ENCODE measurements at regions not wholly inside any gene's neighbourhood (a gene's known extent, or its start where the extent isn't known, plus 50 kb on each side); places are given as distances from the start of the nearest gene placed in this dataset.
"Not testable (repeated sequence)": the region's sequence is repeated elsewhere in the genome, so short reads cannot be mapped to it uniquely, and the experiment has no call there.

GRCh38 chr7:155377838-155378579, 79.9 kb upstream of the EN2 start:
- DNase-seq, result no peak

- DNase-seq, result no peak
These were observed 79.4 kb upstream of the EN2 start for GRCh38 chr7:155378580-155378934.

- DNase-seq, result no peak
These were observed 78.7 kb upstream of the EN2 start for GRCh38 chr7:155378959-155379871.

- DNase-seq, result no peak
These were observed 77.6 kb upstream of the EN2 start for GRCh38 chr7:155380221-155380861.

GRCh38 chr7:155380976-155381851, 76.7 kb upstream of the EN2 start:
- DNase-seq, result no peak

GRCh38 chr7:155381852-155382801, 75.8 kb upstream of the EN2 start:
- no peak for DNase-seq

GRCh38 chr7:155382802-155383171, 75.1 kb upstream of the EN2 start:
- DNase-seq, result no peak

GRCh38 chr7:155383756-155384491, 74.0 kb upstream of the EN2 start:
- DNase-seq, result no peak

GRCh38 chr7:155384751-155385150, 73.2 kb upstream of the EN2 start:
- no peak for DNase-seq

GRCh38 chr7:155385182-155385581, 72.7 kb upstream of the EN2 start:
- not testable (repeated sequence) for DNase-seq

GRCh38 chr7:155386608-155387007, 71.3 kb upstream of the EN2 start:
- DNase-seq, result no peak

GRCh38 chr7:155387066-155387620, 70.8 kb upstream of the EN2 start:
- no peak for DNase-seq

GRCh38 chr7:155388561-155388960, 69.4 kb upstream of the EN2 start:
- DNase-seq, result no peak

- DNase-seq, result no peak
These were observed 66.5 kb upstream of the EN2 start for GRCh38 chr7:155391414-155391813.

GRCh38 chr7:155392726-155393570, 65.0 kb upstream of the EN2 start:
- DNase-seq, result no peak

GRCh38 chr7:155394413-155394812, 63.5 kb upstream of the EN2 start:
- DNase-seq, result no peak

GRCh38 chr7:155395176-155395797, 62.6 kb upstream of the EN2 start:
- no peak for DNase-seq

- no peak for DNase-seq
These were observed 61.3 kb upstream of the EN2 start for GRCh38 chr7:155396661-155397060.

Measured in NK-92 treated with Interleukin-12 subunit alpha and Interleukin-12 subunit beta, amount 100 ng/mL, for 24 hours (cell line).